ENCODE measurements at regions not wholly inside any gene's neighbourhood (a gene's known extent, or its start where the extent isn't known, plus 50 kb on each side); places are given as distances from the start of the nearest gene placed in this dataset.
A peak's percentile ranks its signal among the peaks of the same experiment; 100 is the strongest.

- H3K4me3 ChIP-seq = no peak overlapping the region
- no peaks in the 10 kb centered on the region for H3K36me3 ChIP-seq
- H3K4me1 ChIP-seq = no peaks in the 10 kb centered on the region
- H3K9me3 ChIP-seq (replicated peaks) = no peaks in the 10 kb centered on the region
- no peak overlapping the region for H3K27ac ChIP-seq
- peaks cover 4% of the 10 kb centered on the region; the same call in 1 of the 2 replicates for H3K27me3 ChIP-seq
- DNase-seq = no peak
These were observed 61.7 kb upstream of the PPP2R2B start for GRCh38 chr5:146940295-146940694.

- Histone ChIP-seq H3K9me3 (replicated peaks) (no peaks in the 10 kb centered on the region), H3K4me3 (no peak overlapping the region), H3K27ac (no peak overlapping the region), H3K4me1 (no peaks in the 10 kb centered on the region), H3K27me3 (peaks cover 4% of the 10 kb centered on the region; the same call in 1 of the 2 replicates), H3K36me3 (no peaks in the 10 kb centered on the region)
- DNase-seq = no peak
These were observed 65.5 kb upstream of the PPP2R2B start for GRCh38 chr5:146944019-146944418.

GRCh38 chr5:146944764-146945616 is 66.4 kb upstream of the PPP2R2B start:
- H3K27me3 ChIP-seq = no peaks in the 10 kb centered on the region; the same call in 1 of the 2 replicates
- no peaks in the 10 kb centered on the region for H3K9me3 ChIP-seq (replicated peaks)
- H3K27ac ChIP-seq = no peak overlapping the region
- H3K4me3 ChIP-seq = no peak overlapping the region
- H3K4me1 ChIP-seq = no peaks in the 10 kb centered on the region
- no peaks in the 10 kb centered on the region for H3K36me3 ChIP-seq
- DNase-seq = no peak

- no peaks in the 10 kb centered on the region for H3K9me3 ChIP-seq (replicated peaks)
- no peaks in the 10 kb centered on the region for H3K4me1 ChIP-seq
- no peaks in the 10 kb centered on the region for H3K36me3 ChIP-seq
- no peak for DNase-seq
- H3K27me3 ChIP-seq = no peaks in the 10 kb centered on the region
- no peak overlapping the region for H3K4me3 ChIP-seq
- H3K27ac ChIP-seq = no peak overlapping the region
These were observed 67.1 kb upstream of the PPP2R2B start for GRCh38 chr5:146945617-146946084.

GRCh38 chr5:146947181-146947941 is 68.8 kb upstream of the PPP2R2B start:
- Histone ChIP-seq H3K9me3 (replicated peaks) (no peaks in the 10 kb centered on the region), H3K4me1 (no peaks in the 10 kb centered on the region), H3K4me3 (no peak overlapping the region), H3K27me3 (0 out of 2 replicates have a peak, but pooled peaks cover 3% of the 10 kb centered on the region), H3K36me3 (no peaks in the 10 kb centered on the region), H3K27ac (no peak overlapping the region)
- peak in 1 of 2 experiments; percentile 42 for DNase-seq

- 0 out of 2 replicates have a peak, but pooled peaks cover 3% of the 10 kb centered on the region for H3K27me3 ChIP-seq
These were observed 70.1 kb upstream of the PPP2R2B start for GRCh38 chr5:146948666-146949065.

GRCh38 chr5:146952168-146952567 is 73.6 kb upstream of the PPP2R2B start:
- Histone ChIP-seq H3K27me3 (0 out of 2 replicates have a peak, but pooled peaks cover 3% of the 10 kb centered on the region), H3K4me3 (no peak overlapping the region), H3K36me3 (no peaks in the 10 kb centered on the region), H3K4me1 (no peaks in the 10 kb centered on the region), H3K9me3 (replicated peaks) (no peaks in the 10 kb centered on the region), H3K27ac (no peak overlapping the region)
- DNase-seq = no peak

More at GRCh38 chr5:146948666-146949065, 70.1 kb upstream of the PPP2R2B start:
- no peak for DNase-seq
- Histone ChIP-seq H3K4me1 (no peaks in the 10 kb centered on the region), H3K4me3 (no peak overlapping the region), H3K9me3 (replicated peaks) (no peaks in the 10 kb centered on the region), H3K27ac (no peak overlapping the region), H3K36me3 (no peaks in the 10 kb centered on the region)

- no peak for DNase-seq
- Histone ChIP-seq H3K36me3 (no peaks in the 10 kb centered on the region), H3K9me3 (replicated peaks) (no peaks in the 10 kb centered on the region), H3K27me3 (0 out of 2 replicates have a peak, but pooled peaks cover 3% of the 10 kb centered on the region), H3K4me3 (no peak overlapping the region), H3K27ac (no peak overlapping the region), H3K4me1 (no peaks in the 10 kb centered on the region)
These were observed 77.7 kb upstream of the PPP2R2B start for GRCh38 chr5:146956217-146956616.

- Histone ChIP-seq H3K9me3 (replicated peaks) (no peaks in the 10 kb centered on the region), H3K4me1 (no peaks in the 10 kb centered on the region), H3K27me3 (no peaks in the 10 kb centered on the region), H3K4me3 (no peak overlapping the region), H3K27ac (no peak overlapping the region), H3K36me3 (no peaks in the 10 kb centered on the region)
- no peak for DNase-seq
These were observed 80.8 kb upstream of the PPP2R2B start for GRCh38 chr5:146959360-146959759.

GRCh38 chr5:146962801-146963355 is 84.3 kb upstream of the PPP2R2B start:
- Histone ChIP-seq H3K4me1 (no peaks in the 10 kb centered on the region), H3K4me3 (no peak overlapping the region), H3K27me3 (no peaks in the 10 kb centered on the region), H3K27ac (no peak overlapping the region), H3K9me3 (replicated peaks) (no peaks in the 10 kb centered on the region), H3K36me3 (no peaks in the 10 kb centered on the region)
- DNase-seq = no peak

- no peaks in the 10 kb centered on the region for H3K9me3 ChIP-seq (replicated peaks)
- H3K27me3 ChIP-seq = no peaks in the 10 kb centered on the region
- H3K4me3 ChIP-seq = no peak overlapping the region
- DNase-seq = peak; percentile 29 to 80
- H3K27ac ChIP-seq = no peak overlapping the region
- no peaks in the 10 kb centered on the region for H3K4me1 ChIP-seq
- H3K36me3 ChIP-seq = no peaks in the 10 kb centered on the region
These were observed 87.5 kb upstream of the PPP2R2B start for GRCh38 chr5:146965761-146966659.

- H3K4me1 ChIP-seq = no peaks in the 10 kb centered on the region
- H3K27me3 ChIP-seq = no peaks in the 10 kb centered on the region
- H3K27ac ChIP-seq = no peak overlapping the region
- H3K9me3 ChIP-seq (replicated peaks) = no peaks in the 10 kb centered on the region
- no peaks in the 10 kb centered on the region for H3K36me3 ChIP-seq
- DNase-seq = no peak
- H3K4me3 ChIP-seq = no peak overlapping the region
These were observed 89.1 kb upstream of the PPP2R2B start for GRCh38 chr5:146967646-146968045.

- no peak overlapping the region for H3K4me3 ChIP-seq
- H3K27ac ChIP-seq = no peak overlapping the region
- no peaks in the 10 kb centered on the region for H3K36me3 ChIP-seq
- H3K4me1 ChIP-seq = no peaks in the 10 kb centered on the region
- no peak for DNase-seq
- H3K9me3 ChIP-seq (replicated peaks) = no peaks in the 10 kb centered on the region
- H3K27me3 ChIP-seq = no peaks in the 10 kb centered on the region
These were observed 92.8 kb upstream of the PPP2R2B start for GRCh38 chr5:146971401-146971800.

GRCh38 chr5:146986469-146986868 is 107.9 kb upstream of the PPP2R2B start:
- Histone ChIP-seq H3K9me3 (replicated peaks) (no peaks in the 10 kb centered on the region), H3K4me3 (no peak overlapping the region), H3K36me3 (no peaks in the 10 kb centered on the region), H3K4me1 (no peaks in the 10 kb centered on the region), H3K27me3 (no peaks in the 10 kb centered on the region), H3K27ac (no peak overlapping the region)
- DNase-seq = no peak
